ENCODE measurements at regions not wholly inside any gene's neighbourhood (a gene's known extent, or its start where the extent isn't known, plus 50 kb on each side); places are given as distances from the start of the nearest gene placed in this dataset.

GRCh38 chr1:25048728-25049127 lies 118.7 kb upstream of the RUNX3 start:
- TF ChIP-seq, protein P1, sequence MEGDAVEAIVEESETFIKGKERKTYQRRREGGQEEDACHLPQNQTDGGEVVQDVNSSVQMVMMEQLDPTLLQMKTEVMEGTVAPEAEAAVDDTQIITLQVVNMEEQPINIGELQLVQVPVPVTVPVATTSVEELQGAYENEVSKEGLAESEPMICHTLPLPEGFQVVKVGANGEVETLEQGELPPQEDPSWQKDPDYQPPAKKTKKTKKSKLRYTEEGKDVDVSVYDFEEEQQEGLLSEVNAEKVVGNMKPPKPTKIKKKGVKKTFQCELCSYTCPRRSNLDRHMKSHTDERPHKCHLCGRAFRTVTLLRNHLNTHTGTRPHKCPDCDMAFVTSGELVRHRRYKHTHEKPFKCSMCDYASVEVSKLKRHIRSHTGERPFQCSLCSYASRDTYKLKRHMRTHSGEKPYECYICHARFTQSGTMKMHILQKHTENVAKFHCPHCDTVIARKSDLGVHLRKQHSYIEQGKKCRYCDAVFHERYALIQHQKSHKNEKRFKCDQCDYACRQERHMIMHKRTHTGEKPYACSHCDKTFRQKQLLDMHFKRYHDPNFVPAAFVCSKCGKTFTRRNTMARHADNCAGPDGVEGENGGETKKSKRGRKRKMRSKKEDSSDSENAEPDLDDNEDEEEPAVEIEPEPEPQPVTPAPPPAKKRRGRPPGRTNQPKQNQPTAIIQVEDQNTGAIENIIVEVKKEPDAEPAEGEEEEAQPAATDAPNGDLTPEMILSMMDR (IDR thresholded peaks at IDR 0.05) = no peak
- no peak for TF ChIP-seq ZFX (IDR thresholded peaks at IDR 0.05; ENCODE audit: borderline replicate concordance)
